Epithelial cell of proximal tubule (primary cell): ENCODE measurements at regions not wholly inside any gene's neighbourhood (a gene's known extent, or its start where the extent isn't known, plus 50 kb on each side); places are given as distances from the start of the nearest gene placed in this dataset.

ENCODE experiments used
- DNase-seq: peaks from one replicate; pipeline ENCODE4 v3.0.0-alpha.2; 2011; ENCODE audit warnings: low read depth
- H3K4me3 ChIP-seq: 2 replicates; pipeline ENCODE4 v1.5.1; 2011; ENCODE audit warnings: low read depth, mild to moderate bottlenecking, low read length
- TF ChIP-seq, protein P1 (sequence below): conservative IDR thresholded peaks from 2 replicates; pipeline ENCODE4 v1.5.1; 2012; ENCODE audit warnings: low read depth, mild to moderate bottlenecking, low read length

DNA sequence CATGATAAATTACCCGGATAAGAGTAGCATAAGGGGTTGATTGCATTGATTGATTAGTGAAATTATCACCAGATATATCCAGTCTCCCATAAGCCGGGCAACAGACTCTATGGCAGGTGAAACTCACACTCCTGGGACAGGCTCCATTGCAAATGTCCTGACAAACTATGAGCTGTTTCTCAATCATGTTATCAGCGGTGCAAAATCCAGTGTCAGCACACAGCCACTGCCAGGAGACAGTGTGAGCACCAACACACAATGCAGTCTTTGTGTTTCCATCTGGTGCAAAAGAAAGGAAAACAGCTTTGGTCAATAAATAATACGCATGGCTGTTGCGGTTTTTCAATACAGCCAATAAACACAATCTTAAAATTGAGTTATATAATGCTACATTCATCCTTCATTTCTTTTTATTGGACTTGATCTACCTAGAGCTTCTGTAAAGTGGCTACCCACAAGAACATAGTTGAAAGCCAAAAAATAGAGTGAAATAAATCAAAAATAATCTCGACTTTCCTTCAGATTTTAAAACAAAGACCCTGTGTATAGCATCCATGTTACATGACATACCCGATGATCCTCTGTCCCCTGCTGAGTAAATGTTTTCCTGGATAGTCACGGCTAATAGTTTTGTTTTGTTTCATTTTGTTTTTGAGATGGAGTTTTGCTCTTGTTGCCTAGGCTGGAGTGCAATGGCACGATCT lies 64.3 kb upstream of the AFDN start:
- DNase-seq: no peak
- TF ChIP-seq, protein P1, sequence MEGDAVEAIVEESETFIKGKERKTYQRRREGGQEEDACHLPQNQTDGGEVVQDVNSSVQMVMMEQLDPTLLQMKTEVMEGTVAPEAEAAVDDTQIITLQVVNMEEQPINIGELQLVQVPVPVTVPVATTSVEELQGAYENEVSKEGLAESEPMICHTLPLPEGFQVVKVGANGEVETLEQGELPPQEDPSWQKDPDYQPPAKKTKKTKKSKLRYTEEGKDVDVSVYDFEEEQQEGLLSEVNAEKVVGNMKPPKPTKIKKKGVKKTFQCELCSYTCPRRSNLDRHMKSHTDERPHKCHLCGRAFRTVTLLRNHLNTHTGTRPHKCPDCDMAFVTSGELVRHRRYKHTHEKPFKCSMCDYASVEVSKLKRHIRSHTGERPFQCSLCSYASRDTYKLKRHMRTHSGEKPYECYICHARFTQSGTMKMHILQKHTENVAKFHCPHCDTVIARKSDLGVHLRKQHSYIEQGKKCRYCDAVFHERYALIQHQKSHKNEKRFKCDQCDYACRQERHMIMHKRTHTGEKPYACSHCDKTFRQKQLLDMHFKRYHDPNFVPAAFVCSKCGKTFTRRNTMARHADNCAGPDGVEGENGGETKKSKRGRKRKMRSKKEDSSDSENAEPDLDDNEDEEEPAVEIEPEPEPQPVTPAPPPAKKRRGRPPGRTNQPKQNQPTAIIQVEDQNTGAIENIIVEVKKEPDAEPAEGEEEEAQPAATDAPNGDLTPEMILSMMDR: no peak
- H3K4me3 ChIP-seq: no peak overlapping the region

DNA sequence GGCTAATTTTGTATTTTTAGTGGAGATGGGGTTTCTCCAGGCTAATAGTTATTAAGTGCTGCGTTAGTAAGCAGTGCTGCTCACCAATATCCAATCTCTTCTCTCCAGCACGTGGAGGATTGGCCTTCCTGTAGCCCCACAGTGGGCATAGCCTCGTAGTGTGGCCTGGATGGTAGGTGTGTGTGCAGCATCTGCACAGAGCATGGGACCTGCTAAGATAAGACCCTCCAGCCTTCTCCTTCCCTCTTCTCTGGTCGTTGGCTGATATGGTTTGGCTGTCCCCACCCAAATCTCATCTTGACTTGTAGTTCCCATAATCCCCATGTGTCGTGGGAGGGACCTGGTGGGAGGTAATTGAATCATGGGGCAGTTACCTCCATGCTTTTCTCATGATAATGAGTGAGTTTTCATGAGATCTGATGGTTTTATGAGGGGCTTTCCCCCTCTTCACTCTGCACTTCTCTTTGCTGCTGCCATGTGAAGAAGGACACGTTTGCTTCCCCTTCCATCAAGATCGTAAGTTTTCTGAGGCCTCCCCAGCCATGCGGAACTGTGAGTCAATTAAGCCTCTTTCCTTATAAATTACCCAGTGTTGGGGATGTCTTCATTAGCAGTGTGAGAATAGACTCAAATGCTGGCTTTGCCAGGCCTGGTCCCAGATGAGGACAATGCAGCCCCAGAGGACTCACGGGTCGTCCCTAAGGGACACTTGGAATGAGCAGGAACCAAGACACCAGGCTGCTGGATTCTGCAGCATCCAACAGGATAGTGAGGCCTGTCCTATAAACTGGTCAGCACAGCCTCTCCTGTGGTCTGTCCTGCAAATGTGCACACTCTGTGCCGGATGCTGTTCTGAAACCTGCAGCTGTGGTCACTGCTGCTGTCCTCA lies 63.4 kb upstream of the AFDN start:
- TF ChIP-seq, protein P1: no peak
- no peak for DNase-seq

DNA sequence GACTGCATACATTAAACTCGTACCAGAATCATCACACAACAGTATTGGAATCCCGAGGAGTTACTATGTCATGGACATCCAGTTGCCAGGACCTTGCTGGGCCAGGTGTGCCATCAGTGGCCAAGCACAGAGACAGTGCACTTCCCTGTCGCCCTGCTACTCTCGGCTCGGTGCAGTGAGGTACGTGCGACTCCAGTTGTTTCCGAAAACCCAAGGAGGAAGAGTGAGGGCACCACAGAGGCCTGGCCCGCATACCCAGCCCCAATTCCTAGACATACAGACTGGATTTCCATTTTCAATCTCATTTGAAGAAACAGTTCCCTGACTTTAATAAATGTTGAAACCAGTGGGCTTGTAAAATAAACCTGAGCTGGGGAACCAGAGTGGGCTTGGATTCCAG lies 62.5 kb upstream of the AFDN start:
- DNase-seq: no peak
- TF ChIP-seq, protein P1: no peak
- no peak overlapping the region for H3K4me3 ChIP-seq

More for the DNA sequence above, 63.4 kb upstream of the AFDN start:
- H3K4me3 ChIP-seq: no peak overlapping the region

DNA sequence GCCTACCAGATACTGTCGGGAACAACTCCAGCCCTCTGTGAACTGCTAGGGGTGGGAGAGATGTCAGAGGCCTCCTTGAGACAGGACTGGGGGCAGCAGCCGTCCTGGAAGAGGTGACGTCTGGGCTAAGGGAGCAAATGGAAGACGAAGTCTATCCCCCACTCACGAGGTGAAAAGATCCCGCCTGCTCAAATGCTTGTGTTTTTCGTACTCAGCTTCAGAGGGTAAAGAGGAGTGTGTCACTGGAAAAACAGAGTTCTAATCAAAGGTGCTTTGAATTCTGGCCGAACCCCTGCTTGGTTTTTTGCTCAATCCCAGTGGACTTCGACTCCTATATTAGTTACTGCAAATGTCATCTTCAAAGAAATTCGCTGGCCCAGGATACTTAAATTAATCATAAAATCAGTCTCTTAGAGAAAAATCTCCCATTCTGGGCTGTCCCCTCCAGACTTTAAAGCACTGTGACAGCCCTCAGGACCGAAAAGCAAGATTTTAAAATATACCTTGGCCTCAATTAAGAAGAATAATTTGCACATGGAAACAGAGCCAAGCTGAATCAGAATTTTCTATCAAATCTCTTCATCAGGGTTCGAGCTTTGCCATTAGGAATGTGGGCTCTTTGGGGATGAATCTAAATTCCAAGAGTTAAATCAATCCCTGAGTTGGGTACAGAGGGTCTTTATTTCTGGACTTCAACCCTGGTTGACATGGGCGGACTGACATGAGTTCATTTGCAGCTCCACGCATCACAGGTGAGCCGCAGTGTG lies 61.8 kb upstream of the AFDN start:
- H3K4me3 ChIP-seq: no peak overlapping the region
- DNase-seq: no peak
- TF ChIP-seq, protein P1: no peak

DNA sequence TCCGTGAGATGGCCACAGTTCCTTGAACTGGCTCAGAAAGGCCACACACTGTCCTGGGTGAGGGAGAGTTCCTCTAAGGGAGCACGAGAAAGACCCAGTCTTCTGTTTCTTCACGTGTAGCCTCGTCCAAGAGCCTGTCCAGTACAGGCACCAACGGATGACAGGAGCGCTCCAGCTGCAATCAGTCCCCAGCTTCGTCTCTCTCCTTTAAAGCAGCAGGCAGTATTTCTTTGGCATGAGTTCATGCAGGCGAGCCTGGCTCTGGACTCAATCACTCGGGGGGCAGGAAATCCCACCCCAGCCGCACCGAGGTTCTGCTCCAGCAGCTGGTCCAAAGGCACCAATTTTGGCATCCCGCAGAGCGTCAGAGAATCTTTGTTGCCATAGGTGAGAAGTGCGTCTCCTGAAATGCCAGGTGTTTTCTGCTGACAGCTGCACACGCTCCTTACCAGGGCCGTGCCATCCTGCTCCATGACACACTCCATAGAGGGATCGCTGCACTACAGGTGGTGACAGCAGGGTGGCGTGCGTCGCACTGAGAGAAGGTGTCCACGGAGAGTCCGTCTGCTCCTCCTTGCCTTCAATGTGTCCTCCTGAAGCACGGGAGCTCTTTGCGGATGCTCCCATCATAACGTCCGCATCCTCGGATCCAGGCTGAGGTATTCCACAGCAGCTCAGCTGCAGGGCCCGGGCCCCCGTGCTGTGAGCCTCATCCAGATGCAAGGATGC lies 59.6 kb upstream of the AFDN start:
- no peak overlapping the region for H3K4me3 ChIP-seq
- TF ChIP-seq, protein P1: no peak
- DNase-seq: no peak

DNA sequence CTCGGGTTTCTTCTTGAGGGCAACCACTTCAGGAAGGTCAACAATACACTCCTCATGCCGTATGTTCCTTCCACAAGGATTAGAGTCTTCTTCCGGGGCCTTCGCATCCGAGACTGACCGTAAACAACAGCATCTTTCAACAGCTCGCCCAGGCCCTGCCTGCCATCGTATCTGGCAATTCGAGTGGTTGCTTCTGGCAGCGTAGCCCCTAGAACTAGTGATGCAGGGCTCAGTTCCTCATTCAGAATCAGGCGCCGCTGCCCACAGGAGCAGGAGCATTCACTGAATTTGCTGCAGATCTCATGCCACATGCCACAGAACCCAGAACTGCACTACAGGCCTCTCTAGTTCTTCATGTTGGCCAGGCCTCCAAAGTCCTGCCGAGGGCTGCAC lies 59.0 kb upstream of the AFDN start:
- no peak for DNase-seq
- TF ChIP-seq, protein P1: no peak
- no peak overlapping the region for H3K4me3 ChIP-seq
